ENCODE measurements at regions not wholly inside any gene's neighbourhood (a gene's known extent, or its start where the extent isn't known, plus 50 kb on each side); places are given as distances from the start of the nearest gene placed in this dataset.

DNA sequence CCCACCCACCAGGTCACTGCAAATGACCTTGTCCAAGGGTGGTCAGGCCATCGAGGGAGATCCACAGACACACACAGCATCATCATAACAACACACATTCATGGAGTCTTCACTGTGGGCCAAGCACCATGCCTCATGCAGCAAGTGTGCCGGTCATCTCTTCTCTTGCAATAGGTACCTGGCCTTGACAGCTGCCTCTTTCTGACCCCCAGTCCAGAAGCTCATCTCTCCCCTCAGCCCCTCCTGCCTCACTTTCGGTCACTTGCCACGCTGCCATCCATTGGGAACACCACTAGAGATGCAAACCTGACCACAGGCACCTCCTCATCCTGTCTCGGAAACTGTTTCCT lies 75.9 kb downstream of the OAT start (continued):
- TF ChIP-seq, protein P1, sequence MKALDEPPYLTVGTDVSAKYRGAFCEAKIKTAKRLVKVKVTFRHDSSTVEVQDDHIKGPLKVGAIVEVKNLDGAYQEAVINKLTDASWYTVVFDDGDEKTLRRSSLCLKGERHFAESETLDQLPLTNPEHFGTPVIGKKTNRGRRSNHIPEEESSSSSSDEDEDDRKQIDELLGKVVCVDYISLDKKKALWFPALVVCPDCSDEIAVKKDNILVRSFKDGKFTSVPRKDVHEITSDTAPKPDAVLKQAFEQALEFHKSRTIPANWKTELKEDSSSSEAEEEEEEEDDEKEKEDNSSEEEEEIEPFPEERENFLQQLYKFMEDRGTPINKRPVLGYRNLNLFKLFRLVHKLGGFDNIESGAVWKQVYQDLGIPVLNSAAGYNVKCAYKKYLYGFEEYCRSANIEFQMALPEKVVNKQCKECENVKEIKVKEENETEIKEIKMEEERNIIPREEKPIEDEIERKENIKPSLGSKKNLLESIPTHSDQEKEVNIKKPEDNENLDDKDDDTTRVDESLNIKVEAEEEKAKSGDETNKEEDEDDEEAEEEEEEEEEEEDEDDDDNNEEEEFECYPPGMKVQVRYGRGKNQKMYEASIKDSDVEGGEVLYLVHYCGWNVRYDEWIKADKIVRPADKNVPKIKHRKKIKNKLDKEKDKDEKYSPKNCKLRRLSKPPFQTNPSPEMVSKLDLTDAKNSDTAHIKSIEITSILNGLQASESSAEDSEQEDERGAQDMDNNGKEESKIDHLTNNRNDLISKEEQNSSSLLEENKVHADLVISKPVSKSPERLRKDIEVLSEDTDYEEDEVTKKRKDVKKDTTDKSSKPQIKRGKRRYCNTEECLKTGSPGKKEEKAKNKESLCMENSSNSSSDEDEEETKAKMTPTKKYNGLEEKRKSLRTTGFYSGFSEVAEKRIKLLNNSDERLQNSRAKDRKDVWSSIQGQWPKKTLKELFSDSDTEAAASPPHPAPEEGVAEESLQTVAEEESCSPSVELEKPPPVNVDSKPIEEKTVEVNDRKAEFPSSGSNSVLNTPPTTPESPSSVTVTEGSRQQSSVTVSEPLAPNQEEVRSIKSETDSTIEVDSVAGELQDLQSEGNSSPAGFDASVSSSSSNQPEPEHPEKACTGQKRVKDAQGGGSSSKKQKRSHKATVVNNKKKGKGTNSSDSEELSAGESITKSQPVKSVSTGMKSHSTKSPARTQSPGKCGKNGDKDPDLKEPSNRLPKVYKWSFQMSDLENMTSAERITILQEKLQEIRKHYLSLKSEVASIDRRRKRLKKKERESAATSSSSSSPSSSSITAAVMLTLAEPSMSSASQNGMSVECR (CRISPR knock-in tag; IDR thresholded peaks at IDR 0.05; ENCODE audit: borderline replicate concordance): no peak
- TF ChIP-seq, protein P2, sequence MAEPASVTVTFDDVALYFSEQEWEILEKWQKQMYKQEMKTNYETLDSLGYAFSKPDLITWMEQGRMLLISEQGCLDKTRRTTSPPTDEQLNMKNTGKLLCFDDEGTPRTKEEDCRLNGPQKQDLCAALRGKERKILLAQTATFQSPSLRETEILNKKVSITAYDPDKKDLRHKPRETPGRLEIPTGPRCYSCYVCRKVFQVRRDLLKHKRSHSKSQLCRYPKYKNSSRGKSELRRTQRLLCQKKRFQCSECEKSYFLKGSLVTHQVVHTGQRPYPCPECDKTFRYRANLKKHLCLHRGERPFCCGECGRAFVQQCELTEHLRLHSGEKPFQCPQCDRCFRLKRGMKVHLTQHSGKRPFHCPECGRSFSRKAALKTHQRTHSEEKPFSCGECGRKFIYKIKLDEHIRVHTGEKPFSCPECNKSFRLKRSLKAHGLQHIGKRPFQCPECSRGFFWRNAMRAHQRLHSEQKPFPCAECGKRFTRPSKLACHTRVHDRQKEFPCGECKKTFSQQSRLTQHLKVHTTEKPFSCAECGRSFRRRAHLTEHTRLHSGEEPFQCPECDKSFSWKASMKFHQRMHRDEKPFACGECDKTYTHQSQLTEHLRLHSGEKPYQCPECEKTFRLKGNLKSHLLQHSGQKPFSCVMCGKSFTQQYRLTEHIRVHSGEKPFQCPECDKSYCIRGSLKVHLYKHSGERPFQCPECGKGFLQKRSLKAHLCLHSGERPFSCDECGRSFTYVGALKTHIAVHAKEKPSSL (CRISPR knock-in tag; conservative IDR thresholded peaks at IDR 0.05): no peak
- TF ChIP-seq RELA (CRISPR knock-in tag; IDR thresholded peaks at IDR 0.05; ENCODE audit: borderline replicate concordance): no peak
- TF ChIP-seq ZNF121 (CRISPR knock-in tag; IDR thresholded peaks at IDR 0.05): no peak
- TF ChIP-seq, protein P3, sequence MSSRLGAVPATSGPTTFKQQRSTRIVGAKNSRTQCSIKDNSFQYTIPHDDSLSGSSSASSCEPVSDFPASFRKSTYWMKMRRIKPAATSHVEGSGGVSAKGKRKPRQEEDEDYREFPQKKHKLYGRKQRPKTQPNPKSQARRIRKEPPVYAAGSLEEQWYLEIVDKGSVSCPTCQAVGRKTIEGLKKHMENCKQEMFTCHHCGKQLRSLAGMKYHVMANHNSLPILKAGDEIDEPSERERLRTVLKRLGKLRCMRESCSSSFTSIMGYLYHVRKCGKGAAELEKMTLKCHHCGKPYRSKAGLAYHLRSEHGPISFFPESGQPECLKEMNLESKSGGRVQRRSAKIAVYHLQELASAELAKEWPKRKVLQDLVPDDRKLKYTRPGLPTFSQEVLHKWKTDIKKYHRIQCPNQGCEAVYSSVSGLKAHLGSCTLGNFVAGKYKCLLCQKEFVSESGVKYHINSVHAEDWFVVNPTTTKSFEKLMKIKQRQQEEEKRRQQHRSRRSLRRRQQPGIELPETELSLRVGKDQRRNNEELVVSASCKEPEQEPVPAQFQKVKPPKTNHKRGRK (CRISPR knock-in tag; IDR thresholded peaks at IDR 0.05; ENCODE audit: borderline replicate concordance): no peak
- no peak for TF ChIP-seq NFATC4 (CRISPR knock-in tag; IDR thresholded peaks at IDR 0.05)
- TF ChIP-seq JAZF1 (CRISPR knock-in tag; IDR thresholded peaks at IDR 0.05): no peak
- TF ChIP-seq, protein P4, sequence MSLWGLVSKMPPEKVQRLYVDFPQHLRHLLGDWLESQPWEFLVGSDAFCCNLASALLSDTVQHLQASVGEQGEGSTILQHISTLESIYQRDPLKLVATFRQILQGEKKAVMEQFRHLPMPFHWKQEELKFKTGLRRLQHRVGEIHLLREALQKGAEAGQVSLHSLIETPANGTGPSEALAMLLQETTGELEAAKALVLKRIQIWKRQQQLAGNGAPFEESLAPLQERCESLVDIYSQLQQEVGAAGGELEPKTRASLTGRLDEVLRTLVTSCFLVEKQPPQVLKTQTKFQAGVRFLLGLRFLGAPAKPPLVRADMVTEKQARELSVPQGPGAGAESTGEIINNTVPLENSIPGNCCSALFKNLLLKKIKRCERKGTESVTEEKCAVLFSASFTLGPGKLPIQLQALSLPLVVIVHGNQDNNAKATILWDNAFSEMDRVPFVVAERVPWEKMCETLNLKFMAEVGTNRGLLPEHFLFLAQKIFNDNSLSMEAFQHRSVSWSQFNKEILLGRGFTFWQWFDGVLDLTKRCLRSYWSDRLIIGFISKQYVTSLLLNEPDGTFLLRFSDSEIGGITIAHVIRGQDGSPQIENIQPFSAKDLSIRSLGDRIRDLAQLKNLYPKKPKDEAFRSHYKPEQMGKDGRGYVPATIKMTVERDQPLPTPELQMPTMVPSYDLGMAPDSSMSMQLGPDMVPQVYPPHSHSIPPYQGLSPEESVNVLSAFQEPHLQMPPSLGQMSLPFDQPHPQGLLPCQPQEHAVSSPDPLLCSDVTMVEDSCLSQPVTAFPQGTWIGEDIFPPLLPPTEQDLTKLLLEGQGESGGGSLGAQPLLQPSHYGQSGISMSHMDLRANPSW (CRISPR knock-in tag; conservative IDR thresholded peaks at IDR 0.05; ENCODE audit: low read depth): no peak
- TF ChIP-seq, protein P5, sequence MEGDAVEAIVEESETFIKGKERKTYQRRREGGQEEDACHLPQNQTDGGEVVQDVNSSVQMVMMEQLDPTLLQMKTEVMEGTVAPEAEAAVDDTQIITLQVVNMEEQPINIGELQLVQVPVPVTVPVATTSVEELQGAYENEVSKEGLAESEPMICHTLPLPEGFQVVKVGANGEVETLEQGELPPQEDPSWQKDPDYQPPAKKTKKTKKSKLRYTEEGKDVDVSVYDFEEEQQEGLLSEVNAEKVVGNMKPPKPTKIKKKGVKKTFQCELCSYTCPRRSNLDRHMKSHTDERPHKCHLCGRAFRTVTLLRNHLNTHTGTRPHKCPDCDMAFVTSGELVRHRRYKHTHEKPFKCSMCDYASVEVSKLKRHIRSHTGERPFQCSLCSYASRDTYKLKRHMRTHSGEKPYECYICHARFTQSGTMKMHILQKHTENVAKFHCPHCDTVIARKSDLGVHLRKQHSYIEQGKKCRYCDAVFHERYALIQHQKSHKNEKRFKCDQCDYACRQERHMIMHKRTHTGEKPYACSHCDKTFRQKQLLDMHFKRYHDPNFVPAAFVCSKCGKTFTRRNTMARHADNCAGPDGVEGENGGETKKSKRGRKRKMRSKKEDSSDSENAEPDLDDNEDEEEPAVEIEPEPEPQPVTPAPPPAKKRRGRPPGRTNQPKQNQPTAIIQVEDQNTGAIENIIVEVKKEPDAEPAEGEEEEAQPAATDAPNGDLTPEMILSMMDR (IDR thresholded peaks at IDR 0.05): no peak

DNA sequence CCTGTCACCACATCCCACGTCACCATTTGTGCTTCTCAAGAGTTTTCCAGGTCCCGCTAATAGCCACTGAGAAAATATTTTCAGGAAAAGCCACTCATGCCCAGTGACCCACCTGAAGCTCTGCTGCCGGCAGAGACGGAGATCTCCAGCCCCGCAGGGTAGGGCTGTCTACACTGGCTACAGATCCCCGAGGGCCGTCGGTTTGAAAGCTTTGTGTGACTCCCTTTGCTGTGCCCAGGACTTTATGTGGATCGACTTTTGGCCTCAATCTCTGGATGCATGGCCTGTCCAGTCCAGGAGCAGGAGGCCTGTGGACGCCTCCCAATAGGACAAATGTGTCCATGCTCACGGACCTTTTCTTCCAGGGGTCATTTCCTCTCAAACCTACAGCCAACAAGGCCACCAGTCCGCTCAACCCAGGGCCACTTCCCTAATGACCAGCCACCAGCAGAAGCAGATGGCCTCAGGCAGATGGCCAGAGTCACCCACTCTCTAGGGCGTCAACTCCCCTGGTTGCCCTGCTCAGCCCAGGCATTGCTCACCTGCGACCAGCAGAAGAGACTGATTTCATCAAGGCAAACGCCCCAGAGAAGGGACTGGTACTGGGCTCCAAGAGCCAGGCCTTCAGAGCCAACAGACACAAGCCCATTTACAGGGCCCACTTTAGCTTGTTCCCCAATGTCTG lies 76.4 kb downstream of the OAT start:
- POLR2A ChIA-PET: no interaction called here
- H3K36me3 Mint-ChIP-seq: no peaks in the 10 kb centered on the region
- no peak overlapping the region for H3K27ac Mint-ChIP-seq
- CTCF ChIA-PET: no interaction called here
- no peaks in the 10 kb centered on the region for H3K27me3 Mint-ChIP-seq (ENCODE audit: low read depth)
- ATAC-seq: no peak
- no peak for DNase-seq (ENCODE audit: low spot score)
- H3K4me3 Mint-ChIP-seq: no peak overlapping the region
- no peaks in the 10 kb centered on the region for H3K4me1 Mint-ChIP-seq
- TF ChIP-seq, protein P6, sequence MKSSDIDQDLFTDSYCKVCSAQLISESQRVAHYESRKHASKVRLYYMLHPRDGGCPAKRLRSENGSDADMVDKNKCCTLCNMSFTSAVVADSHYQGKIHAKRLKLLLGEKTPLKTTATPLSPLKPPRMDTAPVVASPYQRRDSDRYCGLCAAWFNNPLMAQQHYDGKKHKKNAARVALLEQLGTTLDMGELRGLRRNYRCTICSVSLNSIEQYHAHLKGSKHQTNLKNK (CRISPR knock-in tag; IDR thresholded peaks at IDR 0.05): no peak
- TF ChIP-seq, protein P7, sequence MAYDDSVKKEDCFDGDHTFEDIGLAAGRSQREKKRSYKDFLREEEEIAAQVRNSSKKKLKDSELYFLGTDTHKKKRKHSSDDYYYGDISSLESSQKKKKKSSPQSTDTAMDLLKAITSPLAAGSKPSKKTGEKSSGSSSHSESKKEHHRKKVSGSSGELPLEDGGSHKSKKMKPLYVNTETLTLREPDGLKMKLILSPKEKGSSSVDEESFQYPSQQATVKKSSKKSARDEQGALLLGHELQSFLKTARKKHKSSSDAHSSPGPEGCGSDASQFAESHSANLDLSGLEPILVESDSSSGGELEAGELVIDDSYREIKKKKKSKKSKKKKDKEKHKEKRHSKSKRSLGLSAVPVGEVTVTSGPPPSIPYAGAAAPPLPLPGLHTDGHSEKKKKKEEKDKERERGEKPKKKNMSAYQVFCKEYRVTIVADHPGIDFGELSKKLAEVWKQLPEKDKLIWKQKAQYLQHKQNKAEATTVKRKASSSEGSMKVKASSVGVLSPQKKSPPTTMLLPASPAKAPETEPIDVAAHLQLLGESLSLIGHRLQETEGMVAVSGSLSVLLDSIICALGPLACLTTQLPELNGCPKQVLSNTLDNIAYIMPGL (CRISPR knock-in tag; IDR thresholded peaks at IDR 0.05): no peak
- TF ChIP-seq GRHL2 (CRISPR knock-in tag; IDR thresholded peaks at IDR 0.05; ENCODE audit: insufficient replicate concordance, severe bottlenecking) (no peak), CBFB (CRISPR knock-in tag; IDR thresholded peaks at IDR 0.05; ENCODE audit: low read depth) (no peak), CREB1 (CRISPR knock-in tag; IDR thresholded peaks at IDR 0.05) (no peak)
- TF ChIP-seq, protein P8, sequence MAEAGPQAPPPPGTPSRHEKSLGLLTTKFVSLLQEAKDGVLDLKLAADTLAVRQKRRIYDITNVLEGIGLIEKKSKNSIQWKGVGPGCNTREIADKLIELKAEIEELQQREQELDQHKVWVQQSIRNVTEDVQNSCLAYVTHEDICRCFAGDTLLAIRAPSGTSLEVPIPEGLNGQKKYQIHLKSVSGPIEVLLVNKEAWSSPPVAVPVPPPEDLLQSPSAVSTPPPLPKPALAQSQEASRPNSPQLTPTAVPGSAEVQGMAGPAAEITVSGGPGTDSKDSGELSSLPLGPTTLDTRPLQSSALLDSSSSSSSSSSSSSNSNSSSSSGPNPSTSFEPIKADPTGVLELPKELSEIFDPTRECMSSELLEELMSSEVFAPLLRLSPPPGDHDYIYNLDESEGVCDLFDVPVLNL (CRISPR knock-in tag; IDR thresholded peaks at IDR 0.05; ENCODE audit: borderline replicate concordance, low read depth): no peak
- H3K9me3 Mint-ChIP-seq: 0 out of 2 replicates have a peak, but pooled peaks cover 4% of the 10 kb centered on the region

Measured in WTC11 (cell line).